SK-N-SH (cell line): ENCODE measurements at regions not wholly inside any gene's neighbourhood (a gene's known extent, or its start where the extent isn't known, plus 50 kb on each side); places are given as distances from the start of the nearest gene placed in this dataset.

Source experiments
- CTCF ChIA-PET: fragments of 300-600, 350-600 bp; formaldehyde crosslinking; extraction: SDS; loops from one replicate; lab custom pipeline; 2021; lab: Yijun Ruan, JAX
- POLR2A ChIA-PET: fragments of 350-600 bp; sonication (Branson Sonifier 250); formaldehyde crosslinking; extraction: SDS; loops from one replicate; lab custom pipeline; 2020; ENCODE audit warnings: antibody characterized with exemption, inconsistent platforms; lab: Yijun Ruan, JAX
- DNase-seq: peaks from one replicate; pipeline ENCODE4 v3.0.0; 2012
- H2AFZ ChIP-seq: fragments of 200-600 bp; sonication (generic); 2 replicates; pipeline ENCODE4 v1.8.1; 2016; ENCODE audit warnings: antibody characterized with exemption, mild to moderate bottlenecking, low read depth
- H3F3A ChIP-seq: fragments of 200-600 bp; sonication (generic); replicated peaks from 2 replicates; pipeline ENCODE3; 2016; ENCODE audit warnings: antibody characterized with exemption, mild to moderate bottlenecking; ENCODE audit not compliant: insufficient read depth
- H3K27ac ChIP-seq, 2 experiments: fragments of 200-500 bp in 1 of 2; fragments of 200-600 bp in 1 of 2; sonication (Bioruptor generic) in 1 of 2; sonication (generic), shearing (Covaris generic) in 1 of 2; 2 replicates each; pipeline versions ENCODE4 v1.5.1 to v1.6.1; 2014 to 2016; ENCODE audit warnings: low read depth in 2 of 2, inconsistent platforms in 1 of 2, low read length in 1 of 2, mild to moderate bottlenecking in 1 of 2, mixed read lengths in 1 of 2
- H3K27me3 ChIP-seq: fragments of 200-600 bp; sonication (generic), shearing (Covaris generic); 2 replicates; pipeline ENCODE4 v1.6.1; 2016; ENCODE audit warnings: mixed run types; ENCODE audit not compliant: insufficient read depth
- H3K36me3 ChIP-seq, 2 experiments: fragments of 200-500 bp in 1 of 2; fragments of 200-600 bp in 1 of 2; sonication (Bioruptor generic) in 1 of 2; sonication (generic) in 1 of 2; replicated peaks in 1 of 2; 2 replicates each; pipeline versions ENCODE3 to v1.5.1; 2014 to 2016; ENCODE audit warnings: low read length in 1 of 2, mild to moderate bottlenecking in 1 of 2; ENCODE audit not compliant: insufficient read depth in 2 of 2, control insufficient read depth in 1 of 2
- H3K4me1 ChIP-seq, 2 experiments: fragments of 200-500 bp in 1 of 2; fragments of 200-600 bp in 1 of 2; sonication (Bioruptor generic) in 1 of 2; sonication (generic), shearing (Covaris generic) in 1 of 2; 2 replicates each; pipeline versions ENCODE4 v1.5.1 to v1.6.1; 2014 to 2016; ENCODE audit warnings: low read depth in 1 of 2, low read length in 1 of 2, mixed run types in 1 of 2; ENCODE audit not compliant: insufficient read depth in 2 of 2, control insufficient read depth in 1 of 2
- H3K4me2 ChIP-seq: fragments of 200-600 bp; sonication (generic), shearing (Covaris generic); 2 replicates; pipeline ENCODE4 v1.6.1; 2017; ENCODE audit warnings: mixed run types
- H3K4me3 ChIP-seq, 2 experiments: fragments of 200-500 bp in 1 of 2; fragments of 200-600 bp in 1 of 2; sonication (Bioruptor generic) in 1 of 2; sonication (generic), shearing (Covaris generic) in 1 of 2; 2 replicates each; pipeline versions ENCODE4 v1.5.1 to v1.8.1; 2014 to 2016; ENCODE audit warnings: low read depth in 2 of 2, inconsistent platforms in 1 of 2, low read length in 1 of 2, mild to moderate bottlenecking in 1 of 2, mixed read lengths in 1 of 2, moderate library complexity in 1 of 2
- H3K79me2 ChIP-seq: fragments of 200-600 bp; sonication (generic); 2 replicates; pipeline ENCODE4 v1.8.1; 2017; ENCODE audit warnings: mild to moderate bottlenecking; ENCODE audit not compliant: insufficient read depth
- H3K9ac ChIP-seq: fragments of 200-600 bp; sonication (generic); 2 replicates; pipeline ENCODE4 v1.6.1; 2017; ENCODE audit warnings: mixed run types
- H3K9me2 ChIP-seq: fragments of 200-600 bp; sonication (generic); 2 replicates; pipeline ENCODE4 v1.6.1; 2017; ENCODE audit warnings: mixed run types
- H3K9me3 ChIP-seq: fragments of 200-600 bp; sonication (generic); 2 replicates; pipeline ENCODE4 v1.6.1; 2017; ENCODE audit warnings: mixed run types, mild to moderate bottlenecking, moderate library complexity
- H4K20me1 ChIP-seq: fragments of 200-600 bp; sonication (generic); 2 replicates; pipeline ENCODE4 v1.6.1; 2017; ENCODE audit warnings: mild to moderate bottlenecking, mixed run types; ENCODE audit not compliant: insufficient read depth
- CHD2 ChIP-seq: fragments of 150-350 bp; IDR thresholded peaks from 2 replicates; pipeline ENCODE4 v1.6.1; 2018; ENCODE audit warnings: low read length; ENCODE audit not compliant: partially characterized antibody
- ELF1 ChIP-seq: IDR thresholded peaks from 2 replicates; pipeline ENCODE4 v1.4.0; 2012
- EP300 ChIP-seq, 2 experiments: IDR thresholded peaks; 2 replicates each; pipeline versions ENCODE4 v1.4.0 to v1.6.1; 2012; ENCODE audit warnings: borderline replicate concordance in 1 of 2, low read depth in 1 of 2, low read length in 1 of 2
- EZH2phosphoT487 ChIP-seq: fragments of 200-600 bp; sonication (generic); IDR thresholded peaks from 2 replicates; pipeline ENCODE4 v1.6.1; 2017; ENCODE audit warnings: low read depth, mixed run types, mild to moderate bottlenecking, antibody characterized with exemption, moderate library complexity, borderline replicate concordance
- FOSL2 ChIP-seq: IDR thresholded peaks from 2 replicates; pipeline ENCODE4 v1.4.0; 2012; ENCODE audit warnings: low read depth, mild to moderate bottlenecking, moderate library complexity, borderline replicate concordance
- FOXM1 ChIP-seq: IDR thresholded peaks from 2 replicates; pipeline ENCODE4 v1.4.0; 2012; ENCODE audit warnings: low read depth, mild to moderate bottlenecking
- MXI1 ChIP-seq: IDR thresholded peaks from 2 replicates; pipeline ENCODE4 v1.6.1; 2012; ENCODE audit warnings: mild to moderate bottlenecking, low read depth, low read length, improper control_type of control experiment
- POLR2AphosphoS5 ChIP-seq: IDR thresholded peaks from 2 replicates; pipeline ENCODE4 v1.6.1; 2012; ENCODE audit warnings: low read depth, low read length
- REST ChIP-seq: IDR thresholded peaks from 2 replicates; pipeline ENCODE4 v1.6.1; 2012; ENCODE audit warnings: mild to moderate bottlenecking, low read depth, low read length, moderate library complexity
- RXRA ChIP-seq: IDR thresholded peaks from 2 replicates; pipeline ENCODE4 v1.4.0; 2012; ENCODE audit warnings: low read depth, mild to moderate bottlenecking, borderline replicate concordance
- SMC3 ChIP-seq: IDR thresholded peaks from 2 replicates; pipeline ENCODE4 v1.6.1; 2012; ENCODE audit warnings: low read depth, low read length, improper control_type of control experiment
- TAF1 ChIP-seq: IDR thresholded peaks from 2 replicates; pipeline ENCODE4 v1.6.1; 2012; ENCODE audit warnings: low read depth, mild to moderate bottlenecking, low read length, moderate library complexity, borderline replicate concordance
- TEAD4 ChIP-seq: IDR thresholded peaks from 2 replicates; pipeline ENCODE4 v1.4.0; 2012; ENCODE audit warnings: mild to moderate bottlenecking, borderline replicate concordance; ENCODE audit not compliant: insufficient read depth
- WGBS: methylation state at CpG from one replicate; pipeline ENCODE4 v1.1.6; 2017; ENCODE audit warnings: low lambda C conversion rate; 5-methylcytosine and 5-hydroxymethylcytosine counted together

GRCh38 chr6:143589162-143589561 lies 77.6 kb upstream of the FUCA2 start:
- Histone ChIP-seq H3K9me2 (no peaks in the 10 kb centered on the region), H3K27ac (no peak overlapping the region), H3K4me2 (no peak overlapping the region), H3K27me3 (no peaks in the 10 kb centered on the region), H4K20me1 (no peaks in the 10 kb centered on the region), H3K4me3 (no peak overlapping the region), H2AFZ (no peak overlapping the region), H3F3A (no peaks in the 10 kb centered on the region), H3K4me1 (peaks cover 0 to 4% of the 10 kb centered on the region in 2 experiments; a peak in 1 of 4 replicates), H3K9ac (no peak overlapping the region)
- no peak for DNase-seq
- CTCF ChIA-PET = interaction anchor here (1.2 to 1.4 kb wide), 2 partner anchors 12 to 14 kb away, joined by 3 to 5 read pairs; no protein-coding TSS in a partner anchor
- 98% methylated on average over 4 of the region's 4 CpGs for WGBS
- TF ChIP-seq CHD2 (no peak), FOXM1 (no peak), TAF1 (no peak), TEAD4 (no peak), EZH2phosphoT487 (no peak), POLR2AphosphoS5 (no peak), SMC3 (no peak), MXI1 (no peak), EP300 (IDR thresholded peaks at IDR 0.05; ENCODE audit: borderline replicate concordance in 1 of 2, low read depth in 1 of 2, low read length in 1 of 2) (no peak), REST (no peak), FOSL2 (no peak)
- TF ChIP-seq, all 33 proteins: peak for 0
- Histone ChIP-seq H3K36me3 (no peaks in the 10 kb centered on the region), H3K79me2 (no peaks in the 10 kb centered on the region), H3K9me3 (no peaks in the 10 kb centered on the region)
- POLR2A ChIA-PET = no interaction called here

- CTCF ChIA-PET = interaction anchor here (2.9 to 3.1 kb wide), 2 partner anchors 11 to 427 kb away, joined by 16 to 21 read pairs; no protein-coding TSS in a partner anchor
- TF ChIP-seq EZH2phosphoT487 (no peak), ELF1 (no peak), RXRA (no peak)
- no peak overlapping the region for H3K4me2 ChIP-seq
Measured at GRCh38 chr6:143586557-143586956, 75.0 kb upstream of the FUCA2 start.

More at GRCh38 chr6:143586557-143586956, 75.0 kb upstream of the FUCA2 start:
- Histone ChIP-seq H3K9ac (no peak overlapping the region), H3K36me3 (no peaks in the 10 kb centered on the region), H3K4me1 (peaks cover 0 to 4% of the 10 kb centered on the region in 2 experiments; a peak in 1 of 4 replicates), H3F3A (no peaks in the 10 kb centered on the region), H3K27ac (no peak overlapping the region), H3K79me2 (no peaks in the 10 kb centered on the region), H4K20me1 (no peaks in the 10 kb centered on the region), H2AFZ (no peak overlapping the region), H3K4me3 (no peak overlapping the region), H3K9me3 (no peaks in the 10 kb centered on the region), H3K9me2 (no peaks in the 10 kb centered on the region), H3K27me3 (no peaks in the 10 kb centered on the region)
- 97% methylated on average over 6 of the region's 6 CpGs for WGBS
- no peak for DNase-seq
- POLR2A ChIA-PET = no interaction called here
